Heart left ventricle (tissue), 16 donors: ENCODE measurements at regions not wholly inside any gene's neighbourhood (a gene's known extent, or its start where the extent isn't known, plus 50 kb on each side); places are given as distances from the start of the nearest gene placed in this dataset.

Source experiments
- ATAC-seq, 4 donors: fragments of 200-7000 bp; cut with Tn5 transposase; one replicate each; pipeline ENCODE4 v1.9.1; 2020 to 2022; ENCODE audit warnings: moderate library complexity in 4 of 4, mild to moderate bottlenecking in 3 of 4, moderate number of reproducible peaks in 1 of 4
- DNase-seq, 5 donors: peaks; one replicate each; pipeline ENCODE4 v3.0.0-alpha.2; 2020
- H3K27ac ChIP-seq, 12 donors: fragments of 200-600 bp; sonication (generic) in 4 of 12; one replicate each; pipeline versions ENCODE4 v1.5.0 to v1.8.0; 2016 to 2022; ENCODE audit warnings: mild to moderate bottlenecking in 2 of 12
- H3K27me3 ChIP-seq, 9 donors: fragments of 200-600 bp; sonication (generic) in 2 of 9; one replicate each; pipeline versions ENCODE4 v1.5.1 to v1.8.0; 2016 to 2022; ENCODE audit warnings: mild to moderate bottlenecking in 3 of 9
- H3K36me3 ChIP-seq, 9 donors: fragments of 200-600 bp; sonication (generic) in 2 of 9; one replicate each; pipeline versions ENCODE4 v1.5.0 to v1.8.0; 2018 to 2022; ENCODE audit warnings: mild to moderate bottlenecking in 2 of 9
- H3K4me1 ChIP-seq, 12 donors: fragments of 200-600 bp; sonication (generic) in 4 of 12; one replicate each; pipeline versions ENCODE4 v1.5.0 to v1.8.0; 2016 to 2022; ENCODE audit warnings: mild to moderate bottlenecking in 3 of 12
- H3K4me3 ChIP-seq, 12 donors: fragments of 200-600 bp; sonication (generic) in 4 of 12; one replicate each; pipeline versions ENCODE4 v1.5.0 to v1.8.0; 2017 to 2022; ENCODE audit warnings: mild to moderate bottlenecking in 9 of 12, moderate library complexity in 4 of 12
- H3K9me3 ChIP-seq, 12 donors: fragments of 200-600 bp; sonication (generic) in 4 of 12; one replicate each; pipeline versions ENCODE4 v1.5.0 to v1.8.0; 2016 to 2022; ENCODE audit warnings: mild to moderate bottlenecking in 1 of 12
- CTCF ChIP-seq, 12 donors: fragments of 200-600 bp; sonication (generic) in 4 of 12; IDR thresholded peaks; one replicate each; pipeline versions ENCODE4 v1.5.0 to v1.8.0; 2018 to 2022; ENCODE audit warnings: antibody characterized with exemption in 12 of 12, mild to moderate bottlenecking in 5 of 12
- POLR2A ChIP-seq, 2 donors: fragments of 450-650 bp; IDR thresholded peaks; one replicate each; pipeline ENCODE4 v1.6.1; 2017; ENCODE audit warnings: antibody characterized with exemption in 2 of 2, mild to moderate bottlenecking in 2 of 2, moderate library complexity in 2 of 2
- WGBS, 4 donors: extraction: QIAGEN DNeasy Blood & Tissue Kit in 2 of 4; methylation state at CpG; one replicate each; pipeline versions ENCODE4 v1.1.5 to v1.1.7; 2013 to 2018; 5-methylcytosine and 5-hydroxymethylcytosine counted together
- intact Hi-C, 10 donors: fragments of 100-400 bp; cut with DNase I; formaldehyde crosslinking; loops; one replicate each; pipeline versions ENCODE4 v1.11.1 to v1.14.2; 2022
- donor health status: ischemic (EF 13 %, LVEDD 7.1; RV severe dilation, severe dysfunction).
- donor health status: healthy with polysubstance abuse.
- donor health status: DM: no; HTN: yes; CAD: no.
- donor health status: DM: no; HTN: no; CAD: no.
- donor health status: ischemic (EF 25% LVEDD 6.9; RV normal size, moderate dysfunction).
- donor health status: ischemic (EF 25% LVEDD 5.7; RV mildly dilated, moderate dysfunction).
- donor health status: healthy.
- donor health status: DM: yes; HTN: yes; CAD: no.
- donor health status: ischemic (EF 35%, LVEDD 5.7; RV mildly dilated, moderate dysfunction).
- donor health status: nonischemic (EF 11% LVEDD 7.7; RV severe dilation, severe dysfunction).
- donor health status: DM: yes; HTN: yes; CAD: no.
- donor health status: PGD.
- donor health status: ischemic (EF 29% LVEDD 5.4; RV normal size, mild dysfunction).
- donor health status: nonischemic (EF 23%, LVEDD 6.1; RV moderate dilation, normal function).

- Histone ChIP-seq H3K9me3 (peaks cover 0 to 5% (median 0%) of the 10 kb centered on the region in 12 donors), H3K4me3 (no peak overlapping the region), H3K27ac (no peak overlapping the region), H3K36me3 (no peaks in the 10 kb centered on the region), H3K27me3 (no peaks in the 10 kb centered on the region), H3K4me1 (peaks cover 0 to under 1% (median 0%) of the 10 kb centered on the region in 12 donors)
- WGBS, 4 donors = 84 to 93% (median 88%) methylated on average over 23 to 30 of the region's 30 CpGs
- DNase-seq (peak in 1 of 5 donors; percentile 11), ATAC-seq (peak in 2 of 4 donors; percentile 21 to 47)
- intact Hi-C loops = loop anchor here in 1 of 10 donors (10.0 kb wide), 1 partner anchor 411 kb away; no protein-coding TSS in a partner anchor
- TF ChIP-seq CTCF (IDR thresholded peaks at IDR 0.05) = no peak
- no peak for TF ChIP-seq POLR2A (IDR thresholded peaks at IDR 0.05)
Measured at GRCh38 chr2:105526000-105526925, 127.4 kb upstream of the FHL2 start.

GRCh38 chr2:105525201-105525600, 126.3 kb upstream of the FHL2 start:
- no peak for TF ChIP-seq POLR2A (IDR thresholded peaks at IDR 0.05)
- TF ChIP-seq CTCF (IDR thresholded peaks at IDR 0.05) = no peak
- Histone ChIP-seq H3K4me3 (no peak overlapping the region), H3K9me3 (peaks cover 0 to 5% (median 0%) of the 10 kb centered on the region in 12 donors), H3K4me1 (peaks cover 0 to 6% (median 0%) of the 10 kb centered on the region in 12 donors), H3K36me3 (no peaks in the 10 kb centered on the region), H3K27ac (no peak overlapping the region), H3K27me3 (no peaks in the 10 kb centered on the region)
- DNase-seq (peak in 1 of 5 donors; percentile 7), ATAC-seq (peak in 1 of 4 donors; percentile 21)
- WGBS, 4 donors = 88 to 96% (median 95%) methylated on average over 4 to 6 of the region's 6 CpGs
- intact Hi-C loops = loop anchor here in 1 of 10 donors (10.0 kb wide), 1 partner anchor 410 kb away; no protein-coding TSS in a partner anchor

- H3K36me3 ChIP-seq = no peaks in the 10 kb centered on the region
- ATAC-seq = no peak
- no peaks in the 10 kb centered on the region for H3K9me3 ChIP-seq
- no peak overlapping the region for H3K4me3 ChIP-seq
- intact Hi-C loops = loop anchor here in 3 of 10 donors (2.0 to 10.0 kb wide), 4 partner anchors 154 to 408 kb away; no protein-coding TSS in a partner anchor
- DNase-seq = no peak
- no peak overlapping the region for H3K27ac ChIP-seq
- TF ChIP-seq CTCF (IDR thresholded peaks at IDR 0.05) = no peak
- TF ChIP-seq POLR2A (IDR thresholded peaks at IDR 0.05) = no peak
- no peaks in the 10 kb centered on the region for H3K27me3 ChIP-seq
- H3K4me1 ChIP-seq = peaks cover 0 to 25% (median 12%) of the 10 kb centered on the region in 12 donors
- WGBS, 4 donors = 66 to 75% (median 72%) methylated on average over 4 of the region's 4 CpGs
Measured at GRCh38 chr2:105522645-105523044, 123.8 kb upstream of the FHL2 start.

- no peak for ATAC-seq
Measured at GRCh38 chr2:105521616-105522015, 122.8 kb upstream of the FHL2 start.

More at GRCh38 chr2:105521616-105522015, 122.8 kb upstream of the FHL2 start:
- Histone ChIP-seq H3K27ac (peak overlapping the region in 3 of 12 donors; percentile 52 to 89 (median 84)), H3K4me3 (no peak overlapping the region), H3K36me3 (no peaks in the 10 kb centered on the region), H3K9me3 (no peaks in the 10 kb centered on the region), H3K27me3 (no peaks in the 10 kb centered on the region), H3K4me1 (peaks cover 0 to 35% (median 18%) of the 10 kb centered on the region in 12 donors)
- intact Hi-C loops = loop anchor here in 8 of 10 donors (1.0 to 10.0 kb wide), 8 partner anchors 151 to 407 kb away; no protein-coding TSS in a partner anchor
- WGBS, 4 donors = 74 to 91% (median 81%) methylated on average over 6 of the region's 6 CpGs
- TF ChIP-seq POLR2A (IDR thresholded peaks at IDR 0.05) (no peak), CTCF (IDR thresholded peaks at IDR 0.05) (no peak)
- DNase-seq = no peak
